ENCODE measurements at regions not wholly inside any gene's neighbourhood (a gene's known extent, or its start where the extent isn't known, plus 50 kb on each side); places are given as distances from the start of the nearest gene placed in this dataset.

- no peaks in the 10 kb centered on the region for H3K4me1 ChIP-seq
- H3K4me3 ChIP-seq = no peak overlapping the region
- DNase-seq = no peak
- no peaks in the 10 kb centered on the region for H3K9me3 ChIP-seq
- TF ChIP-seq POLR2A (IDR thresholded peaks at IDR 0.05) (no peak), EP300 (IDR thresholded peaks at IDR 0.05) (no peak), CTCF (IDR thresholded peaks at IDR 0.05) (no peak), POLR2AphosphoS5 (IDR thresholded peaks at IDR 0.05) (no peak)
- H3K27ac ChIP-seq = no peak overlapping the region
- H3K36me3 ChIP-seq = no peaks in the 10 kb centered on the region
- H3K27me3 ChIP-seq = no peaks in the 10 kb centered on the region
- ATAC-seq (ENCODE audit: low FRiP score in 2 of 2) = no peak
- WGBS, 2 donors = 47 to 65% methylated on average over 1 of the region's 1 CpG
Measured at GRCh38 chr14:83733670-83734069, 1796.3 kb upstream of the FLRT2 start.

- Histone ChIP-seq H3K27ac (no peak overlapping the region), H3K36me3 (no peaks in the 10 kb centered on the region), H3K4me1 (no peaks in the 10 kb centered on the region), H3K4me3 (no peak overlapping the region), H3K9me3 (no peaks in the 10 kb centered on the region), H3K27me3 (no peaks in the 10 kb centered on the region)
- no peak for ATAC-seq (ENCODE audit: low FRiP score in 2 of 2)
- 68 to 74% methylated on average over 7 of the region's 7 CpGs for WGBS, 2 donors
- DNase-seq = no peak
- TF ChIP-seq EP300 (IDR thresholded peaks at IDR 0.05) (no peak), POLR2AphosphoS5 (IDR thresholded peaks at IDR 0.05) (no peak), POLR2A (IDR thresholded peaks at IDR 0.05) (no peak), CTCF (IDR thresholded peaks at IDR 0.05) (no peak)
Measured at GRCh38 chr14:83734431-83734830, 1795.5 kb upstream of the FLRT2 start.

GRCh38 chr14:83741269-83741668, 1788.7 kb upstream of the FLRT2 start:
- no peak for DNase-seq
- ATAC-seq (ENCODE audit: low FRiP score in 2 of 2) = no peak
- Histone ChIP-seq H3K4me3 (no peak overlapping the region), H3K4me1 (no peaks in the 10 kb centered on the region), H3K9me3 (no peaks in the 10 kb centered on the region), H3K27me3 (no peaks in the 10 kb centered on the region), H3K36me3 (no peaks in the 10 kb centered on the region), H3K27ac (no peak overlapping the region)
- no peak for TF ChIP-seq POLR2A (IDR thresholded peaks at IDR 0.05)
- TF ChIP-seq CTCF (IDR thresholded peaks at IDR 0.05) = no peak
- WGBS, 2 donors = 83 to 87% methylated on average over 3 of the region's 3 CpGs

GRCh38 chr14:83744224-83744623, 1785.7 kb upstream of the FLRT2 start:
- no peaks in the 10 kb centered on the region for H3K4me1 ChIP-seq
- H3K27ac ChIP-seq = no peak overlapping the region
- ATAC-seq (ENCODE audit: low FRiP score in 2 of 2) (no peak), DNase-seq (no peak)
- H3K27me3 ChIP-seq = no peaks in the 10 kb centered on the region
- no peaks in the 10 kb centered on the region for H3K9me3 ChIP-seq
- WGBS, 2 donors = 85 to 88% methylated on average over 1 of the region's 1 CpG
- no peak overlapping the region for H3K4me3 ChIP-seq
- TF ChIP-seq CTCF (IDR thresholded peaks at IDR 0.05) (no peak), POLR2AphosphoS5 (IDR thresholded peaks at IDR 0.05) (no peak), POLR2A (IDR thresholded peaks at IDR 0.05) (no peak), EP300 (IDR thresholded peaks at IDR 0.05) (no peak)
- H3K36me3 ChIP-seq = no peaks in the 10 kb centered on the region

- Histone ChIP-seq H3K9me3 (no peaks in the 10 kb centered on the region), H3K27me3 (no peaks in the 10 kb centered on the region), H3K4me1 (no peaks in the 10 kb centered on the region), H3K36me3 (no peaks in the 10 kb centered on the region), H3K4me3 (no peak overlapping the region), H3K27ac (no peak overlapping the region)
- WGBS, 2 donors = 89 to 100% methylated on average over 2 of the region's 2 CpGs
- TF ChIP-seq EP300 (IDR thresholded peaks at IDR 0.05) = no peak
- no peak for TF ChIP-seq POLR2AphosphoS5 (IDR thresholded peaks at IDR 0.05)
- TF ChIP-seq POLR2A (IDR thresholded peaks at IDR 0.05) = no peak
- TF ChIP-seq CTCF (IDR thresholded peaks at IDR 0.05) = no peak
- no peak for DNase-seq
- no peak for ATAC-seq (ENCODE audit: low FRiP score in 2 of 2)
Measured at GRCh38 chr14:83744891-83745290, 1785.1 kb upstream of the FLRT2 start.

All from upper lobe of left lung (tissue), 6 donors.